ENCODE measurements at regions not wholly inside any gene's neighbourhood (a gene's known extent, or its start where the extent isn't known, plus 50 kb on each side); places are given as distances from the start of the nearest gene placed in this dataset.

- no peak for DNase-seq (ENCODE audit: low read depth in 2 of 2)
Observed at GRCh38 chr1:116322752-116323405, 50.2 kb upstream of the ATP1A1 start.

Data from stimulated activated CD4-positive, alpha-beta T cell treated with anti-CD3 and anti-CD28 coated beads, Interleukin-15, amount 100 ng/mL, for 48 hours (primary cell).